SK-N-SH treated with all-trans-retinoic acid at 6 μM for 48 hours (cell line): ENCODE measurements at regions not wholly inside any gene's neighbourhood (a gene's known extent, or its start where the extent isn't known, plus 50 kb on each side); places are given as distances from the start of the nearest gene placed in this dataset.

ENCODE experiments used
- ATAC-seq: fragments of 200-7000 bp; cut with Tn5 transposase; 3 replicates; pipeline ENCODE4 v1.9.1; 2020; ENCODE audit warnings: mild to moderate bottlenecking, moderate library complexity
- ARNTL ChIP-seq: fragments of 450-650 bp; formaldehyde crosslinking; IDR thresholded peaks from 2 replicates; pipeline ENCODE4 v1.5.0; 2020; ENCODE audit warnings: low read depth, mild to moderate bottlenecking, moderate library complexity, borderline replicate concordance
- BACH2 ChIP-seq: fragments of 250-450 bp; sonication (Bioruptor Pico); IDR thresholded peaks from 2 replicates; pipeline ENCODE4 v1.9.0; 2021; ENCODE audit warnings: mild to moderate bottlenecking, borderline replicate concordance
- CSDC2 ChIP-seq: fragments of 250-450 bp; sonication (Bioruptor Pico); IDR thresholded peaks from 2 replicates; pipeline ENCODE4 v1.5.0; 2020; ENCODE audit warnings: mild to moderate bottlenecking, moderate library complexity
- ESRRG ChIP-seq: fragments of 250-450 bp; sonication (Bioruptor Pico); IDR thresholded peaks from 2 replicates; pipeline ENCODE4 v1.6.1; 2021; ENCODE audit warnings: mild to moderate bottlenecking
- GLIS3 ChIP-seq: fragments of 250-450 bp; sonication (Bioruptor Pico); IDR thresholded peaks from 2 replicates; pipeline ENCODE4 v1.5.0; 2020; ENCODE audit warnings: mild to moderate bottlenecking, moderate library complexity
- ISL1 ChIP-seq: fragments of 250-450 bp; sonication (Bioruptor Pico); IDR thresholded peaks from 2 replicates; pipeline ENCODE4 v2.1.2; 2022; ENCODE audit warnings: mild to moderate bottlenecking, moderate library complexity
- OSR1 ChIP-seq: fragments of 250-450 bp; sonication (Bioruptor Pico); IDR thresholded peaks from 2 replicates; pipeline ENCODE4 v1.8.0; 2022; ENCODE audit warnings: moderate library complexity, mild to moderate bottlenecking, inconsistent platforms
- PPARA ChIP-seq: fragments of 250-450 bp; sonication (Bioruptor Pico); IDR thresholded peaks from 2 replicates; pipeline ENCODE4 v1.5.0; 2020; ENCODE audit warnings: mild to moderate bottlenecking, borderline replicate concordance
- RARB ChIP-seq: fragments of 250-450 bp; sonication (Bioruptor Pico); IDR thresholded peaks from 2 replicates; pipeline ENCODE4 v1.8.0; 2021; ENCODE audit warnings: mild to moderate bottlenecking, moderate library complexity
- SNAI2 ChIP-seq: fragments of 250-450 bp; sonication (Bioruptor Pico); IDR thresholded peaks from 2 replicates; pipeline ENCODE4 v1.5.0; 2020; ENCODE audit warnings: mild to moderate bottlenecking, moderate library complexity
- TCF4 ChIP-seq: fragments of 250-450 bp; sonication (Bioruptor Pico); IDR thresholded peaks from 2 replicates; pipeline ENCODE4 v1.8.0; 2021; ENCODE audit warnings: mild to moderate bottlenecking, moderate library complexity, borderline replicate concordance
- TOX ChIP-seq: fragments of 250-450 bp; sonication (Bioruptor Pico); IDR thresholded peaks from 2 replicates; pipeline ENCODE4 v1.8.0; 2021; ENCODE audit warnings: mild to moderate bottlenecking, moderate library complexity, borderline replicate concordance
- ZC3H10 ChIP-seq: fragments of 250-450 bp; sonication (Bioruptor Pico); IDR thresholded peaks from 2 replicates; pipeline ENCODE4 v1.5.1; 2021; ENCODE audit warnings: mild to moderate bottlenecking, moderate library complexity
- ZFP3 ChIP-seq: fragments of 250-450 bp; sonication (Bioruptor Pico); IDR thresholded peaks from 2 replicates; pipeline ENCODE4 v1.5.0; 2020; ENCODE audit warnings: mild to moderate bottlenecking, moderate library complexity
- ZFP30 ChIP-seq: fragments of 450-650 bp; formaldehyde crosslinking; IDR thresholded peaks from 2 replicates; pipeline ENCODE4 v1.5.0; 2022; ENCODE audit warnings: mild to moderate bottlenecking, moderate library complexity
- ZNF565 ChIP-seq: fragments of 450-650 bp; formaldehyde crosslinking; conservative IDR thresholded peaks from 2 replicates; pipeline ENCODE4 v1.5.0; 2020; ENCODE audit warnings: low read depth, mild to moderate bottlenecking, moderate library complexity
- ZNF70 ChIP-seq: fragments of 450-650 bp; formaldehyde crosslinking; IDR thresholded peaks from 2 replicates; pipeline ENCODE4 v1.5.0; 2020; ENCODE audit warnings: mild to moderate bottlenecking, moderate library complexity
- ZNF8 ChIP-seq: fragments of 450-650 bp; formaldehyde crosslinking; IDR thresholded peaks from 2 replicates; pipeline ENCODE4 v1.5.0; 2020; ENCODE audit warnings: mild to moderate bottlenecking, moderate library complexity
- TF ChIP-seq, protein P1 (sequence below): fragments of 250-450 bp; sonication (Bioruptor Pico); IDR thresholded peaks from 2 replicates; pipeline ENCODE4 v1.5.1; 2021; ENCODE audit warnings: mild to moderate bottlenecking, moderate library complexity
- TF ChIP-seq, protein P2 (sequence below): fragments of 250-450 bp; sonication (Bioruptor Pico); IDR thresholded peaks from 2 replicates; pipeline ENCODE4 v1.5.1; 2020; ENCODE audit warnings: low read depth, mild to moderate bottlenecking, moderate library complexity
- TF ChIP-seq, protein P3 (sequence below): fragments of 250-450 bp; sonication (Bioruptor Pico); IDR thresholded peaks from 2 replicates; pipeline ENCODE4 v1.8.0; 2021; ENCODE audit warnings: low read depth, mild to moderate bottlenecking, moderate library complexity, borderline replicate concordance
- TF ChIP-seq, protein P4 (sequence below): fragments of 250-450 bp; sonication (Bioruptor Pico); IDR thresholded peaks from 2 replicates; pipeline ENCODE4 v1.8.0; 2020; ENCODE audit warnings: mild to moderate bottlenecking, moderate library complexity, borderline replicate concordance

DNA sequence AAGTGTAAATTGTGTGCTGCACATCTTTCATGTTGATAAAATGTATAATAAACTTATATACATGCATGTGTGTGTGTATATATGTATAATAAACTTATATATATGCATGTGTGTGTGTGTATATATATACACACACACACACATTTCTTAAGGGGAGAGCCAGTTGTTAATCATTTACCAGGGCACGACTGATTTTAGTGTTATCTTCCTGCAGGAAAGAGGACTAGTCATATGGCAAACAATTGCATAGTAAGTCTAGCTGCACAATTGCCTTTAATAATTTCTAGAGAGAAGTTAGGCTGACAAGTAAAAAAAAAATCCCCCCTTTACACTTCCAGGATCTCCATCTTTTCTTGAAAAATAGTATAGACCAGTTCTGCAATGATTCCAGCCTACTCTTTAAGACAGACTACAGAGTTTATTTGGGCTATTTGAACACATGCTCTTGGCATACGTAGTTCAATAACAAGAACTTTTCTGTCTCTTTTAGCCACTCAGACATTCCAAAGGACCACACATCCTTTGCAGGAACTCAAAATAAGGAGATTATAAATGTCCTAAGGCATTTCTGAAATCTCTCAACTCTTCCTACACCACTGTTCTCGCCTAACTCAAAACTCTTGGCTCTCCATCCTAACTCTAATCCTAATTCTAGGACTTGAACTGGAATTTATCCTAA lies 163.6 kb upstream of the SETMAR start:
- ATAC-seq, result no peak
- TF ChIP-seq ZFP30 (CRISPR knock-in tag) (no peak), ZFP3 (CRISPR knock-in tag) (no peak), ZNF565 (CRISPR knock-in tag) (no peak), TCF4 (CRISPR knock-in tag) (no peak), TOX (CRISPR knock-in tag) (no peak), BACH2 (CRISPR knock-in tag) (no peak)
- TF ChIP-seq, protein P1, sequence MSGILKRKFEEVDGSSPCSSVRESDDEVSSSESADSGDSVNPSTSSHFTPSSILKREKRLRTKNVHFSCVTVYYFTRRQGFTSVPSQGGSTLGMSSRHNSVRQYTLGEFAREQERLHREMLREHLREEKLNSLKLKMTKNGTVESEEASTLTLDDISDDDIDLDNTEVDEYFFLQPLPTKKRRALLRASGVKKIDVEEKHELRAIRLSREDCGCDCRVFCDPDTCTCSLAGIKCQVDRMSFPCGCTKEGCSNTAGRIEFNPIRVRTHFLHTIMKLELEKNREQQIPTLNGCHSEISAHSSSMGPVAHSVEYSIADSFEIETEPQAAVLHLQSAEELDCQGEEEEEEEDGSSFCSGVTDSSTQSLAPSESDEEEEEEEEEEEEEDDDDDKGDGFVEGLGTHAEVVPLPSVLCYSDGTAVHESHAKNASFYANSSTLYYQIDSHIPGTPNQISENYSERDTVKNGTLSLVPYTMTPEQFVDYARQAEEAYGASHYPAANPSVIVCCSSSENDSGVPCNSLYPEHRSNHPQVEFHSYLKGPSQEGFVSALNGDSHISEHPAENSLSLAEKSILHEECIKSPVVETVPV, result no peak

DNA sequence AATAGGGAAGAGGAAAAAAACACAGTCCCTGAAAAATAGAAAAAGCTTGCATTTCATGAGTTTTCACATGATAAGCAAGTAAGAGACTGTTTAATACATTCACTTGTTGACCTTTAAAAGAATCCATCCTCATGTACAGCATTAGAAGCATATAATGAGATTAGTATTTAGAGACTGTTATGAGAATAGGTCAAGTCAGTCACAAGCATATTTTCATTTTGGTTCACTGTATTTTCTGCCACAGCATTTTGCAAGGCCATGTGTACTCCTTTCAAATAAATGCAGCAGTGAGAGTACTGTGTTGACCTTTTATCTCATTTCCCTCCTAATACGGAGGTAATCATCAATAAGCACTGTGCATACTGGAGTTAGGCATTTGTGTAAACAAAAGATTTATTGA lies 162.2 kb upstream of the SETMAR start:
- no peak for ATAC-seq
- no peak for TF ChIP-seq CSDC2 (CRISPR knock-in tag)
- TF ChIP-seq, protein P2, sequence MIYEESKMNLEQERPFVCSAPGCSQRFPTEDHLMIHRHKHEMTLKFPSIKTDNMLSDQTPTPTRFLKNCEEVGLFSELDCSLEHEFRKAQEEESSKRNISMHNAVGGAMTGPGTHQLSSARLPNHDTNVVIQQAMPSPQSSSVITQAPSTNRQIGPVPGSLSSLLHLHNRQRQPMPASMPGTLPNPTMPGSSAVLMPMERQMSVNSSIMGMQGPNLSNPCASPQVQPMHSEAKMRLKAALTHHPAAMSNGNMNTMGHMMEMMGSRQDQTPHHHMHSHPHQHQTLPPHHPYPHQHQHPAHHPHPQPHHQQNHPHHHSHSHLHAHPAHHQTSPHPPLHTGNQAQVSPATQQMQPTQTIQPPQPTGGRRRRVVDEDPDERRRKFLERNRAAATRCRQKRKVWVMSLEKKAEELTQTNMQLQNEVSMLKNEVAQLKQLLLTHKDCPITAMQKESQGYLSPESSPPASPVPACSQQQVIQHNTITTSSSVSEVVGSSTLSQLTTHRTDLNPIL, result no peak
- TF ChIP-seq TOX (CRISPR knock-in tag), result no peak
- TF ChIP-seq GLIS3 (CRISPR knock-in tag), result no peak
- TF ChIP-seq SNAI2 (CRISPR knock-in tag), result no peak
- TF ChIP-seq ISL1 (CRISPR knock-in tag), result no peak
- TF ChIP-seq ZNF565 (CRISPR knock-in tag), result no peak
- TF ChIP-seq ESRRG (CRISPR knock-in tag), result no peak
- TF ChIP-seq PPARA (CRISPR knock-in tag), result no peak
- TF ChIP-seq ZC3H10 (CRISPR knock-in tag), result no peak

DNA sequence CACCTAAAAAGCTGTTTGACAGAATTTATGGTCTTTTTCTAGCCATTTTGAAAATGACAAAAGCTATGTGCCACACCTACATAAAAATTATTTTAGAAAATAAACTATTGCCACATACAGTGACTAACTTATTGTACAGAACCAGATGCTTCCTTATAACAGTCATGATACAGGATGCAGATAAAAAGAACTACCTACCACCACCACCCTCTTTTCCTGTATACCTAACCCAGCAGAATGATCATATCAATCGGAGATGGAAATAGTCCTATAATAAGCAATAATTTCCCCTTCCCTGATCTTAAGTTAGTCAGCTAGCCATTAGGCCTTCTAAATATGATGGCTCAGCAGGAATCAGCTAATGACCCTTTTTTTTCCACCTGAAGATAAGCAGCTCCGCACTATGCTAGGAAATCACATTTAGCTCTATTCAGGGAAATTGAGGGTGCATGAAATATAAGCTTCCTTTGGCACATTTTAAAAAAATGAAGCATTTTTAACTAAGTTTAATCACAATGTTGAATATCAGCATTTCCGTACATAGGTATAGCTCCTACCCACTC lies 155.5 kb upstream of the SETMAR start:
- ATAC-seq, result no peak
- TF ChIP-seq ESRRG (CRISPR knock-in tag) (no peak), CSDC2 (CRISPR knock-in tag) (no peak), GLIS3 (CRISPR knock-in tag) (no peak), OSR1 (CRISPR knock-in tag) (no peak), ZNF8 (no peak), ARNTL (no peak), ZNF70 (CRISPR knock-in tag) (no peak), RARB (CRISPR knock-in tag) (no peak), ZNF565 (CRISPR knock-in tag) (no peak), BACH2 (CRISPR knock-in tag) (no peak), SNAI2 (CRISPR knock-in tag) (no peak), PPARA (CRISPR knock-in tag) (no peak), TOX (CRISPR knock-in tag) (no peak), ZFP3 (CRISPR knock-in tag) (no peak), ISL1 (CRISPR knock-in tag) (no peak)
- TF ChIP-seq, protein P3, sequence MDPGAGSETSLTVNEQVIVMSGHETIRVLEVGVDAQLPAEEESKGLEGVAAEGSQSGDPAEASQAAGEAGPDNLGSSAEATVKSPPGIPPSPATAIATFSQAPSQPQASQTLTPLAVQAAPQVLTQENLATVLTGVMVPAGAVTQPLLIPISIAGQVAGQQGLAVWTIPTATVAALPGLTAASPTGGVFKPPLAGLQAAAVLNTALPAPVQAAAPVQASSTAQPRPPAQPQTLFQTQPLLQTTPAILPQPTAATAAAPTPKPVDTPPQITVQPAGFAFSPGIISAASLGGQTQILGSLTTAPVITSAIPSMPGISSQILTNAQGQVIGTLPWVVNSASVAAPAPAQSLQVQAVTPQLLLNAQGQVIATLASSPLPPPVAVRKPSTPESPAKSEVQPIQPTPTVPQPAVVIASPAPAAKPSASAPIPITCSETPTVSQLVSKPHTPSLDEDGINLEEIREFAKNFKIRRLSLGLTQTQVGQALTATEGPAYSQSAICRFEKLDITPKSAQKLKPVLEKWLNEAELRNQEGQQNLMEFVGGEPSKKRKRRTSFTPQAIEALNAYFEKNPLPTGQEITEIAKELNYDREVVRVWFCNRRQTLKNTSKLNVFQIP, result no peak
- TF ChIP-seq, protein P1, result no peak
- TF ChIP-seq, protein P4, sequence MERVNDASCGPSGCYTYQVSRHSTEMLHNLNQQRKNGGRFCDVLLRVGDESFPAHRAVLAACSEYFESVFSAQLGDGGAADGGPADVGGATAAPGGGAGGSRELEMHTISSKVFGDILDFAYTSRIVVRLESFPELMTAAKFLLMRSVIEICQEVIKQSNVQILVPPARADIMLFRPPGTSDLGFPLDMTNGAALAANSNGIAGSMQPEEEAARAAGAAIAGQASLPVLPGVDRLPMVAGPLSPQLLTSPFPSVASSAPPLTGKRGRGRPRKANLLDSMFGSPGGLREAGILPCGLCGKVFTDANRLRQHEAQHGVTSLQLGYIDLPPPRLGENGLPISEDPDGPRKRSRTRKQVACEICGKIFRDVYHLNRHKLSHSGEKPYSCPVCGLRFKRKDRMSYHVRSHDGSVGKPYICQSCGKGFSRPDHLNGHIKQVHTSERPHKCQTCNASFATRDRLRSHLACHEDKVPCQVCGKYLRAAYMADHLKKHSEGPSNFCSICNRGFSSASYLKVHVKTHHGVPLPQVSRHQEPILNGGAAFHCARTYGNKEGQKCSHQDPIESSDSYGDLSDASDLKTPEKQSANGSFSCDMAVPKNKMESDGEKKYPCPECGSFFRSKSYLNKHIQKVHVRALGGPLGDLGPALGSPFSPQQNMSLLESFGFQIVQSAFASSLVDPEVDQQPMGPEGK, result no peak
